Activated naive CD4-positive, alpha-beta T cell treated with anti-CD3 and anti-CD28 coated beads, Interleukin-2, amount 50 U/mL, for 16 hours (primary cell): ENCODE measurements at regions not wholly inside any gene's neighbourhood (a gene's known extent, or its start where the extent isn't known, plus 50 kb on each side); places are given as distances from the start of the nearest gene placed in this dataset.

ENCODE experiments used
- DNase-seq: peaks from one replicate; pipeline ENCODE4 v3.0.0-alpha.2; 2020

DNA sequence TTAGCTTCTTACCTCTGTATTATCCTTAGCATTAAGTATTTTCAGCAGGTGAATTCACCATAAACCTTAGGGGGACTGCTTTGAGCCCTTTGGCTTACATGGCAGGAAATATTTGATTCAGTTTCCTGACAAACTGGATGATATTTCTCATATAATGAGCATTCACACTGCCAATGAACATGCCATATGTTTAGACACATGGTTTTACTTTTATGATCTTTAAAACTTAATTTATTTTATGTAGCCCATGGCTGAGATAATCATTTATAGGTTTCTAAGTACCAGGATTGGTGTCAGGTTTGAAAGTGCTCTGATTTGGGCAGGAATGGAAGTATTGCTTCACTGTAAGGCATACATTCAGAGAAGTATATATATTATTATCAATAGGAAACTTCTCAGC, 319.1 kb downstream of the ZPLD1 start:
- no peak for DNase-seq

DNA sequence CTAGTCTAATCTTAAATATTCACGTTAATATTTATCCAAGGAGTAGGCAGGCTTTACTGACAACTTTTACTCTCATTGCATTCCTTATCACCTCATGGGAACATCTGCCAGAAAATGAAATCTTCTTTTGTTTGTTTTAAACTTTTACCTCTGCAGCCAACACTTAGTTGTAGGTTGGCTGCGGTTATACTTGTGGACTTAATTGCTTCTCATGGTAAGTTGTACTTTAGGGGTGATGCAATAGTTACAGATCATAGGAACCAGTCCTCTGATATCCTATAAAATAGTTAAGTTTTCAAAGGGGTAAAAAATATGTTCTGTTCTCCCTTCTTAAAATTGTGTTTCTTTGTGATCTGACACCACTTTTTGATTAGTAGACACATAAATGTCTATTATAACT, 321.9 kb downstream of the ZPLD1 start:
- no peak for DNase-seq

GRCh38 chr3:102757950-102758349, 323.1 kb downstream of the ZPLD1 start:
- no peak for DNase-seq

- no peak for DNase-seq
Observed at GRCh38 chr3:102761766-102762165, 327.0 kb downstream of the ZPLD1 start.

- DNase-seq: no peak
Observed at GRCh38 chr3:102790747-102791325, 356.0 kb downstream of the ZPLD1 start.

GRCh38 chr3:102791641-102792589, 357.1 kb downstream of the ZPLD1 start:
- no peak for DNase-seq

- no peak for DNase-seq
Observed at GRCh38 chr3:102796804-102797203, 362.0 kb downstream of the ZPLD1 start.

DNA sequence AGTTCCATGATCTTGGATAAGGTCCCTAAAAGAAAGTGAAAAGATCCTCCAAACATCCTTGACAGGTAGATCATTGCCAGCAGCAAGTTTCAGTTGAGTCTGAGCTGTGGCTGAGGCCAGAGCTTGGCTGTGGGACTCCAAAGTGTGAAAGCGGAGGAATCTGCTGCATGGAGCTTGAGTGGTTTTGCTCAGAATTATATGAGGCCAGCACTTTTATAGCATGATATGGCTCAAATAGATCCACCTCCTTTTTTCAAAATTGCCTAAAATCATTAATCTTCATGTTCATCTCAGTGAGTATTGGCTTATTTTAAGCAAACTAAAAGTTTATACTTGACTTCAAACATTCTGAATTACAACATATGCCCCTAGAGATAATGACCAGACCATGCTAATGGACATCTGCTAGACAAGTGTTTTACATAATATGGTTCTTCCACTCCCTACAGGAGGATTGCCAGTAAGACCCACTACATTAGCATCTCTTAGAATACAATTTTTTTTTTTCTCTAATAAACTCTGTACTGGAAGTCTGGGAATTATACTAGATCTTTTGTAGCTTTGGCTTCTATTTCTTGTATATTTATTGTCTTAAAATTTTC, 368.1 kb downstream of the ZPLD1 start:
- DNase-seq: no peak

- DNase-seq: no peak
Observed at GRCh38 chr3:102810937-102811336, 376.1 kb downstream of the ZPLD1 start.

DNA sequence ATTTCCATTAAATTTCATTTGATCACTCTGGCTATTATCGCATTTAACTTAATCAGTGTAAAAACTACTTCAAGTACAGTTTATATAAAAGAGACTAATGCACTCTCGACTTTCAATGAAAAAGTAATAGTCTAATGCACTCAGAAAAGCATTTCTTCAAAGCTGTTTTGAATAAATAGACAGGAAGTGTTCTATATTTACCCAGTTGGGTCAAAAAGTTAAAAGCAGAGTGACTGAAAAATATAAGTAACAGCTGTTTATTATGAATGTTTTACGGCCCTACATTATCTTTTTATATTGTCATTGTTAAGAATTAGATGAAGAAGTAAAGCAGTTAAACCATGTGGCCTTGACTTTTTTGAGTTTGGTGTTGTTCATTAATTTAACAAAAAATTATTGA, 391.8 kb downstream of the ZPLD1 start:
- DNase-seq: no peak

DNA sequence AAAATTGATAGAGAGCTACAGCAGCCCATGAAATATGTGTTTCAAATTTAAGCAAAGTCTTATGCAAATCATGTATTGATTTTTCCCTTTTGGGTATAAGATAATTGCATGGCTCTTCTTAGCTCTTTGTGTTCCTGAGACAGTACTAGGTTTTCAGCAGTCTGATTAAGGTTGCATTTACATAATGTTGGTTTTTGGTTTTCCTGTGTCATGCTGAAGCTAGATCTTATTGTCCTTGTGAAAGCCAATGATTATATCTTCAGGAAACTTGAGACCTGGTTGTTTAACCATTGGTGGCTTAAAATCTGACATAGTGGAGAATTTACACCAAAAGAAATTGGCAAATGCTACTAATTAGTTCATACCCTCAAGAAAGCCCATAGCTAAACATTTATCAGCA, 392.6 kb downstream of the ZPLD1 start:
- no peak for DNase-seq

DNA sequence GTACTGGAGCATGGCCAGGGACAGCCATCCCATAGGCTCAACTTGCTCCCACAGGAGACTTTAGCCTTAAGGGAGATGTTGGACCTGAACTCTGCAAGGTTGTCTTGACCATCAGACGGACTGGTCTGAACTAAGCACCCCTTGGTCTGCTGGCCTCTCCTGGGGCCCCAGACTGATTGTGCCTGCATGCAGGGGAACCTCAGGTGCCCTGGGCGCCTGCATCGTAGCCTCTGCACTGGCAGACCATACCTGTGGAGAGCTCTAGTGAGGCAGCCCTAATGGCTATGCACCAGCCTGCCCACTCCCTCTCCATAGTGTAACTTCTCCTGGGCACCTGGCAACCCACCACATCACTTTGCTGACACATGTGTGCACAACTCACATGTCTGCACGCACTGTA, 395.6 kb downstream of the ZPLD1 start:
- DNase-seq: no peak

DNA sequence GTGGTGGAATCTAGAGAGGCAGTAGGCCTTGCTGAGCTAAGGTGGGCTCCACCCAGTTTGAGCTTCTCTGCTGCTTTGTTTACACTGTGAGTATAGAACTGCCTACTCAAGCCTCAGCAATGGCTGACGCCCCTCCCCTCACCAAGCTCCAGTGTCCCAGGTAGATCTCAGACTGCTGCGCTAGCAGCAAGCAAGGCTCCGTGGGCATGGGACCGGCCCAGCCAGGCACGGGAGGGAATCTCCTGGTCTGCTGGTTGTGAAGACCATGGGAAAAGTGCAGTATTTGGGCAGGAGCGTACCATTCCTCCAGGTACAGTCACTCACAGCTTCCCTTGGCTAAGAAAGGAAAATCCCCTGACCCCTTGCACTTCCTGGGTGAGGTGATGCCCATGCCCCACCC, 407.1 kb downstream of the ZPLD1 start:
- DNase-seq: no peak

DNA sequence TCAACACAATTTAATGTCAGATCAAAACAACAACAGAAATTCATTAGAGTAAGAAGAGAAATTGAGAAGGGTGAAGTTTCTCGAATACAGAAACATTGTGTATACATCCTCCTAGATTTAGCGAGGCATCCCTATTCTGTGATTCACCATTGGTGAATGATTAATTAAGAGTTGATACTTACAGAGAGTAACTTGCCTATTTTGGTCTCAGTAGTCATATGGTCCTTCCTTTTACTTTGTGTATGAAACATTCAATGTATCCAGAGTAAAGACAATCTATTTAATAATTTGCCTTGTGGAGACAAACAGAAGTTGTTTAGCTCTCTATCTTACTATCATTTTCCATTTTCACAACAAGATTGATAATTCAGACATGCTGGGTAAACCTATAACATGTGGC, 432.0 kb downstream of the ZPLD1 start:
- DNase-seq: no peak

- no peak for DNase-seq
Observed at GRCh38 chr3:102883515-102883914, 448.7 kb downstream of the ZPLD1 start.

DNA sequence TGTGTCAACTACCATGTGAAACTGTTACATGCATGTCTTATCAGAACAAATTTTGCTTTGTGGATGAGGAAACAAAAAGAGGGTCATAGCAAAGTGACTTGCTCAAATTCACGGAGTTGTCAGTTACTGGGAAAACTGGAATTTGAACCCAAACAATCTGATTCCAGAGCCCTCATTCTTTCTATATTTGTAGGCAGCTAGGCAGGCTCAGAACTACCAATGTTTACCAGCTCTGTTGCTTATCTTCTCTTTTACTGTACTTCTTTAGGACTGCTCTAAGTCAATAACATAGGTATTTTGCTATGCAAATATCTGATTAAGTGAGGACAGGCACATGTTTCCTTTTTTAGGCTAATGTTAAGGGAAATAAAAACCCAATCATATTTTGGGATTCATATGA, 450.5 kb downstream of the ZPLD1 start:
- no peak for DNase-seq

- no peak for DNase-seq
Observed at GRCh38 chr3:102887431-102887830, 452.6 kb downstream of the ZPLD1 start.

DNA sequence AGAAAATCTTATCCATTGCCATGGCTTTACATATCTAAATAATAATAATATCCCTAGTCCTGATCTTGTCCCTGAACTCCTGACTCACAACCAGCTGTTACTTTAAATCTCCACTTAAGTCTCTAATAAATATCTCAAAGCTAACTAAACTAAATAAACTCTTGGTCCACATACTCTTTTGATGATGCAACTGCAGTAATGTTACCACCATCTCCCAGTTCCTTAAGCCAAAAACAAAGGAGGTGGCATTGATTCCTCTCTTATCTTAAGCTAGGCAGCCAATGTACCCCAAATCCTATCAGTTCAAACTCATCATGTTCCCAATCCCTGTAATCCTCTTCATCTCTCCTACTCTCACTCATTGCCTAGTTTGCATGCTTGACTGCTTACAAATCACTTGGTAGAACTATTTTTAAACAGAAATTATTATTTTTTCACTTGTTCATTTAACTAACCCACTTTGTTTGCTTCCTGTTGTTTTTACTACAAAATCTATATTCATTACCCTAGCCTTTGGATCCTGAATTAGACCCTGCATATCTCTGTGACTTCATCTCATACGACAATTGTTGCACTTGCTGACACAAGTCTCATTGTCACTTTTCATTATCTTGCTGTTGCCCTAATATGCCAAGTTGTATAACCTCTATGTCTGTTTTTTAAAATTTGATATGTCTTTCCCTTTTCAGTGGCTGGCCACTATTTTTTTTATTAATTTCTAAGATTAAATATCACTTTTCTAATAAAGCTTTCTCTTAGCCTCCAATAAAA, 462.2 kb downstream of the ZPLD1 start:
- no peak for DNase-seq

DNA sequence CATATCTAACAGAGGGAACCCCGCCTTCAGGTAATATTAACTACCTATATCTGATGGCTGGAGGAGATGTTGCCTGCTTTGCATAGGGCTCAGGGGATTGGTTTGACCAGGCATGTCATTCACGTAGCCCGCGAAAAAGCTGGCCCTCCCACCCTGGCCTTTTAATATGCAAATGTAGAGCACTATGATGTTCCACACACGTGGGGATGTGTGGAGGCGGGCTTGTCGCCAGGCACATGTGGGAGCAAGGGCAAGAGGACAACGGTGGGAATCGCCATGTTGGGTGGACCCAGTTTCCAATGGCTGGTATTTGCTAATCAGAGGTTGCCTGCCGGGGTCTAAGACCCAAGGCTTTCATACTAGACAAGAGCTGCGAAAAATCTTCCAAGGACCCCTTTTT, 469.8 kb downstream of the ZPLD1 start:
- DNase-seq: no peak

DNA sequence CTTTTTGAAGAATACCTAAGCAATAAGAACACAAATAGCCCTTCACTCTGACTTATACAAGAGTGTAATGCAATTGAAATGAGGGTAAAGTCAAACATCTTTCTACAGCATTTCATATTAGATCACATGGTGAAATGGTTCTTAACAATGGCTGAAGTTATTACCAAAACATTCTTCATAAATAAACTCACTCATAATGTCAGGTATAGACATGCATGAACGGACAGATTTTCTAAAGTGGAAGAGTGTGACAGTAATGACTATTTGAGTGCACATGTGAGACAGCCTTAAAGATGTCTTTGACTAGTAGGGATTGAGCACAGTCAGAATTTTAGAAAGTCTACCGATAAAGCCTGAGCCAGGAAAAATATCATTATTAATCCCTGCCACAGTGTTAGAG, 471.0 kb downstream of the ZPLD1 start:
- no peak for DNase-seq

DNA sequence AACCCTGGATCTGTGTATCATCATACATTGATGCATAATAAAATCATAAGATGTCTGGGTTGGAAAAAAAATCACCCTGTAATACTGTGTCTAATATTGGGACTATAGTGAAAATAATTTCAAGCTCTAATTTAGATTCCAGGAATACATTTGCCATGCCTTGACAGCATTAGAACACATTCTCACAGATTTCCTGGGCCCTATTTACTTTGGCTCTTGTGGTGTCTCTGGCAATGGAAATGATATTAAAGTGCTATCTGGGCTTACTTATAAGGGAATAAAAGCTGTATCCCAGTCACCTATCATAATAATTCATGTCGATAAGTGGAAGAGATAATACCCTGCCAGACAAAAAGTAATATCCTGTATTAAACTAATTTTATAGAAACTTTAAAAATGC, 472.0 kb downstream of the ZPLD1 start:
- DNase-seq: no peak

DNA sequence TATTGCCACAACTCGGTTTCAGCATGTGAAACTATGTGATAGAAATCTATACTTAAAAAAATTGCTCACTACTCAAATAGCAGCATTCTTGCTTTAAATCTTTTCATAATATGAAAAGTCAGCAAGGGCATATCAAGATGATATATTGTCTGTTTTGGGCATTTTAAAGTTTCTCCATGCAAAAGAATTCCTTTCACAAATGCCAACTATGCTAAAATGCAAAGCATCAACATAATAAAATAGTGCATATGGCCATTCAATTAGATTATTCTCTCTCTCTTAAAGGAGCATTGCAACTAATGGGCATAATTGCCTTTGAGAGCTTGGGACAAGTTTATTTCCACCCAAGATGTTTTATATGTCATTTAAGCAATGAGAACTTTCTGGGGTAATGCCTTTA, 475.1 kb downstream of the ZPLD1 start:
- no peak for DNase-seq

GRCh38 chr3:102916532-102916931, 481.7 kb downstream of the ZPLD1 start:
- no peak for DNase-seq
